OCI-LY1 (cell line): ENCODE measurements at regions not wholly inside any gene's neighbourhood (a gene's known extent, or its start where the extent isn't known, plus 50 kb on each side); places are given as distances from the start of the nearest gene placed in this dataset.

Experiments used
- H2AFZ ChIP-seq: fragments of 200-600 bp; sonication (generic), shearing (Covaris generic); 2 replicates; pipeline ENCODE4 v1.6.0; 2014; ENCODE audit warnings: antibody characterized with exemption, mild to moderate bottlenecking, low read length
- H3F3A ChIP-seq: fragments of 200-600 bp; sonication (generic), shearing (Covaris generic); 2 replicates; pipeline ENCODE4 v1.6.0; 2014; ENCODE audit warnings: mild to moderate bottlenecking, antibody characterized with exemption, low read length, moderate library complexity; ENCODE audit not compliant: insufficient read depth
- H3K27ac ChIP-seq: fragments of 200-600 bp; sonication (generic); 2 replicates; pipeline ENCODE4 v1.5.1; 2014; ENCODE audit warnings: low read length, mixed run types, mild to moderate bottlenecking, low read depth; ENCODE audit not compliant: poor library complexity, severe bottlenecking
- H3K27me3 ChIP-seq: fragments of 200-600 bp; sonication (generic); 2 replicates; pipeline ENCODE4 v1.6.0; 2014; ENCODE audit warnings: antibody characterized with exemption, mild to moderate bottlenecking, low read length, moderate library complexity; ENCODE audit not compliant: insufficient read depth
- H3K36me3 ChIP-seq: fragments of 200-600 bp; sonication (generic); 2 replicates; pipeline ENCODE4 v1.6.1; 2014; ENCODE audit warnings: mild to moderate bottlenecking, antibody characterized with exemption, low read length, moderate library complexity, mixed read lengths; ENCODE audit not compliant: insufficient read depth
- H3K4me1 ChIP-seq: fragments of 200-600 bp; sonication (generic); 2 replicates; pipeline ENCODE4 v1.5.1; 2014; ENCODE audit warnings: mild to moderate bottlenecking, low read length, moderate library complexity; ENCODE audit not compliant: insufficient read depth, severe bottlenecking
- H3K4me2 ChIP-seq: fragments of 200-600 bp; sonication (generic), shearing (Covaris generic); 2 replicates; pipeline ENCODE4 v1.6.1; 2014; ENCODE audit warnings: low read length
- H3K4me3 ChIP-seq: fragments of 200-600 bp; sonication (generic); 2 replicates; pipeline ENCODE4 v1.5.1; 2014; ENCODE audit warnings: low read length, low read depth, mild to moderate bottlenecking, mixed read lengths; ENCODE audit not compliant: poor library complexity, severe bottlenecking
- H3K79me2 ChIP-seq: fragments of 200-600 bp; shearing (Covaris generic); 2 replicates; pipeline ENCODE4 v1.6.1; 2016; ENCODE audit warnings: mixed run types, low read length, mixed read lengths; ENCODE audit not compliant: insufficient read depth
- H3K9ac ChIP-seq: fragments of 200-600 bp; sonication (generic), shearing (Covaris generic); 2 replicates; pipeline ENCODE4 v1.6.1; 2014; ENCODE audit warnings: mild to moderate bottlenecking, low read length, mixed read lengths
- H3K9me2 ChIP-seq: fragments of 200-600 bp; sonication (generic), shearing (Covaris generic); 2 replicates; pipeline ENCODE4 v1.6.1; 2014; ENCODE audit warnings: low read depth, mild to moderate bottlenecking, low read length, mixed read lengths
- H3K9me3 ChIP-seq: fragments of 200-600 bp; shearing (Covaris generic); 2 replicates; pipeline ENCODE4 v1.6.1; 2014; ENCODE audit warnings: low read length, mixed read lengths
- H4K20me1 ChIP-seq: fragments of 200-600 bp; sonication (generic), shearing (Covaris generic); 2 replicates; pipeline ENCODE4 v1.6.0; 2016; ENCODE audit warnings: mild to moderate bottlenecking, low read length; ENCODE audit not compliant: insufficient read depth
- EZH2 ChIP-seq: fragments of 200-600 bp; sonication (generic), shearing (Covaris generic); IDR thresholded peaks from 2 replicates; pipeline ENCODE4 v1.8.0; 2017; ENCODE audit warnings: borderline replicate concordance, mixed run types, mild to moderate bottlenecking, antibody characterized with exemption, low read length, moderate library complexity, mixed read lengths
- TF ChIP-seq, protein P1 (sequence below): fragments of 200-600 bp; sonication (generic), shearing (Covaris generic); IDR thresholded peaks from 2 replicates; pipeline ENCODE4 v1.5.1; 2017; ENCODE audit warnings: mild to moderate bottlenecking, antibody characterized with exemption, low read length, moderate library complexity, mixed read lengths

GRCh38 chr4:18878561-18878960 is 857.0 kb upstream of the LCORL start:
- H3K27me3 ChIP-seq, result no peaks in the 10 kb centered on the region
- no peaks in the 10 kb centered on the region for H3F3A ChIP-seq
- H3K9me2 ChIP-seq, result no peaks in the 10 kb centered on the region
- H2AFZ ChIP-seq, result no peak overlapping the region
- no peaks in the 10 kb centered on the region for H3K36me3 ChIP-seq
- no peak overlapping the region for H3K9ac ChIP-seq
- H3K4me2 ChIP-seq, result no peak overlapping the region
- H3K4me1 ChIP-seq, result no peaks in the 10 kb centered on the region
- H3K4me3 ChIP-seq, result no peak overlapping the region
- TF ChIP-seq EZH2, result no peak
- TF ChIP-seq, protein P1, sequence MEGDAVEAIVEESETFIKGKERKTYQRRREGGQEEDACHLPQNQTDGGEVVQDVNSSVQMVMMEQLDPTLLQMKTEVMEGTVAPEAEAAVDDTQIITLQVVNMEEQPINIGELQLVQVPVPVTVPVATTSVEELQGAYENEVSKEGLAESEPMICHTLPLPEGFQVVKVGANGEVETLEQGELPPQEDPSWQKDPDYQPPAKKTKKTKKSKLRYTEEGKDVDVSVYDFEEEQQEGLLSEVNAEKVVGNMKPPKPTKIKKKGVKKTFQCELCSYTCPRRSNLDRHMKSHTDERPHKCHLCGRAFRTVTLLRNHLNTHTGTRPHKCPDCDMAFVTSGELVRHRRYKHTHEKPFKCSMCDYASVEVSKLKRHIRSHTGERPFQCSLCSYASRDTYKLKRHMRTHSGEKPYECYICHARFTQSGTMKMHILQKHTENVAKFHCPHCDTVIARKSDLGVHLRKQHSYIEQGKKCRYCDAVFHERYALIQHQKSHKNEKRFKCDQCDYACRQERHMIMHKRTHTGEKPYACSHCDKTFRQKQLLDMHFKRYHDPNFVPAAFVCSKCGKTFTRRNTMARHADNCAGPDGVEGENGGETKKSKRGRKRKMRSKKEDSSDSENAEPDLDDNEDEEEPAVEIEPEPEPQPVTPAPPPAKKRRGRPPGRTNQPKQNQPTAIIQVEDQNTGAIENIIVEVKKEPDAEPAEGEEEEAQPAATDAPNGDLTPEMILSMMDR, result no peak
- no peaks in the 10 kb centered on the region for H3K9me3 ChIP-seq
- no peak overlapping the region for H3K27ac ChIP-seq
- no peaks in the 10 kb centered on the region for H4K20me1 ChIP-seq
- no peaks in the 10 kb centered on the region for H3K79me2 ChIP-seq

- Histone ChIP-seq H3K9ac (no peak overlapping the region), H3K79me2 (no peaks in the 10 kb centered on the region), H3K9me2 (no peaks in the 10 kb centered on the region), H2AFZ (no peak overlapping the region), H3K9me3 (no peaks in the 10 kb centered on the region), H3F3A (no peaks in the 10 kb centered on the region), H3K4me1 (no peaks in the 10 kb centered on the region), H3K27ac (no peak overlapping the region), H3K4me2 (no peak overlapping the region), H3K4me3 (no peak overlapping the region), H3K36me3 (no peaks in the 10 kb centered on the region), H3K27me3 (no peaks in the 10 kb centered on the region), H4K20me1 (no peaks in the 10 kb centered on the region)
- TF ChIP-seq, protein P1, result no peak
- no peak for TF ChIP-seq EZH2
Observed at GRCh38 chr4:18869166-18869565, 847.6 kb upstream of the LCORL start.

DNA sequence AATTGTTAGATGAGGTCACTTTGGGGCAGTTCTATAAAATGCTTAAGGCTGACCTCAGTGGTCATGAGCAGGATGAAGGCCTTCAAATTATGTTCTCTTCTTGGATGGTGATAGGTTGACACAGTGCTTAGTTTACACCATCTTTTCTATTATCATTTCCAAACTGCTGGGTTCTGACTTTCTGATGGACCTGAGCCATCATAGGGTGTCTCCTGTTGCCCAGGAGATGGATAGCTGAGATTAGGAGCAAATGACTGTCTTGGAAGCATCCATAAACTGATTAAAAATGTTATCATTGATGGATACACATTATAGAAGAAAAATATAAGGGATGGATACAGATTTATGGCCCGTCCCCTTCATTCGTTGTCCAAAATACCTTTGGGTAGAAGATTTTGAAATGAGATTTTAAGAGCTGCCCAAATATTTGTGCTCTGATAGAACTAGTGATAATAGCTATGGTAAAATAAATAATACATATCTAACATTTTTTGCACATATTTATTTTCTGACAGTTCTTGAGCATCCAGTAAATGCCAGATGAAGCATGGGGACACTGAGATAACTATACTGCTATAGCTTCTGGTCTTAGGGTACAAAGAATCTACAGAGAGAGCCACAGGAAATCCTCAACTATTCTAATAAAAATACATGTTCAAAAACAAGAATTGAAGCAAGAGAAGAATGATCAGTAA is 839.4 kb upstream of the LCORL start:
- no peaks in the 10 kb centered on the region for H3K79me2 ChIP-seq
- H3K36me3 ChIP-seq, result no peaks in the 10 kb centered on the region
- H3K4me1 ChIP-seq, result no peaks in the 10 kb centered on the region
- H3K4me2 ChIP-seq, result no peak overlapping the region
- H4K20me1 ChIP-seq, result no peaks in the 10 kb centered on the region
- no peaks in the 10 kb centered on the region for H3K9me2 ChIP-seq
- H3K9ac ChIP-seq, result no peak overlapping the region
- H2AFZ ChIP-seq, result no peak overlapping the region
- H3K9me3 ChIP-seq, result no peaks in the 10 kb centered on the region
- TF ChIP-seq EZH2, result no peak
- TF ChIP-seq, protein P1, result no peak
- H3K27me3 ChIP-seq, result no peaks in the 10 kb centered on the region
- no peak overlapping the region for H3K4me3 ChIP-seq
- no peak overlapping the region for H3K27ac ChIP-seq
- H3F3A ChIP-seq, result no peaks in the 10 kb centered on the region
